MM.1S (cell line): ENCODE measurements at regions not wholly inside any gene's neighbourhood (a gene's known extent, or its start where the extent isn't known, plus 50 kb on each side); places are given as distances from the start of the nearest gene placed in this dataset.
A peak's percentile ranks its signal among the peaks of the same experiment; 100 is the strongest.

Experiments used
- DNase-seq: peaks from one replicate; pipeline ENCODE4 v3.0.0-alpha.2; 2015
- H2AFZ ChIP-seq: fragments of 300-600 bp; sonication (generic); 2 replicates; pipeline ENCODE4 v1.6.0; 2016; ENCODE audit warnings: antibody characterized with exemption, low read length
- H3F3A ChIP-seq: fragments of 300-600 bp; sonication (generic); 2 replicates; pipeline ENCODE4 v1.6.1; 2016; ENCODE audit warnings: mild to moderate bottlenecking, antibody characterized with exemption, low read length, moderate library complexity, mixed read lengths; ENCODE audit not compliant: insufficient read depth
- H3K27ac ChIP-seq: fragments of 300-600 bp; sonication (generic); 2 replicates; pipeline ENCODE4 v1.5.1; 2016; ENCODE audit warnings: mild to moderate bottlenecking, low read length
- H3K27me3 ChIP-seq: fragments of 300-600 bp; sonication (generic); replicated peaks from 2 replicates; pipeline ENCODE4 v1.6.0; 2016; ENCODE audit warnings: low read length; ENCODE audit not compliant: insufficient read depth
- H3K36me3 ChIP-seq: fragments of 300-600 bp; sonication (generic); replicated peaks from 2 replicates; pipeline ENCODE4 v1.6.1; 2016; ENCODE audit warnings: mild to moderate bottlenecking, low read length, mixed read lengths; ENCODE audit not compliant: insufficient read depth
- H3K4me1 ChIP-seq: fragments of 300-600 bp; sonication (generic); 2 replicates; pipeline ENCODE4 v1.6.1; 2016; ENCODE audit warnings: low read length, mixed read lengths
- H3K4me2 ChIP-seq: fragments of 300-600 bp; sonication (generic); 2 replicates; pipeline ENCODE4 v1.6.0; 2016; ENCODE audit warnings: low read depth, low read length
- H3K4me3 ChIP-seq: fragments of 300-600 bp; sonication (generic); 2 replicates; pipeline ENCODE4 v1.5.1; 2016; ENCODE audit warnings: low read length, mixed read lengths
- H3K79me2 ChIP-seq: fragments of 300-600 bp; sonication (generic); 2 replicates; pipeline ENCODE4 v1.6.1; 2016; ENCODE audit warnings: mixed run types, low read length, mixed read lengths
- H3K9ac ChIP-seq: fragments of 300-600 bp; sonication (generic); 2 replicates; pipeline ENCODE4 v1.6.1; 2016; ENCODE audit warnings: low read length, mixed read lengths
- H3K9me2 ChIP-seq: fragments of 300-600 bp; sonication (generic); replicated peaks from 2 replicates; pipeline ENCODE4 v1.6.1; 2016; ENCODE audit warnings: mild to moderate bottlenecking, low read length, mixed read lengths; ENCODE audit not compliant: insufficient read depth
- H3K9me3 ChIP-seq: fragments of 300-600 bp; sonication (generic); replicated peaks from 2 replicates; pipeline ENCODE4 v1.6.1; 2016; ENCODE audit warnings: mild to moderate bottlenecking, low read length, mixed read lengths; ENCODE audit not compliant: insufficient read depth
- H4K20me1 ChIP-seq: fragments of 300-600 bp; sonication (generic); 2 replicates; pipeline ENCODE4 v1.6.1; 2016; ENCODE audit warnings: mild to moderate bottlenecking, low read length, moderate library complexity, mixed read lengths; ENCODE audit not compliant: insufficient read depth
- EZH2 ChIP-seq: fragments of 300-600 bp; sonication (generic); optimal IDR thresholded peaks from 2 replicates; pipeline ENCODE3; 2017; ENCODE audit warnings: low read depth, mild to moderate bottlenecking, antibody characterized with exemption, low read length, mixed read lengths
- EZH2phosphoT487 ChIP-seq: fragments of 300-600 bp; sonication (generic); IDR thresholded peaks from 2 replicates; pipeline ENCODE4 v1.6.1; 2018; ENCODE audit warnings: antibody characterized with exemption, low read length
- TF ChIP-seq, protein P1 (sequence below): fragments of 300-600 bp; sonication (generic); IDR thresholded peaks from 2 replicates; pipeline ENCODE4 v1.5.1; 2016; ENCODE audit warnings: antibody characterized with exemption, low read length, mixed read lengths

DNA sequence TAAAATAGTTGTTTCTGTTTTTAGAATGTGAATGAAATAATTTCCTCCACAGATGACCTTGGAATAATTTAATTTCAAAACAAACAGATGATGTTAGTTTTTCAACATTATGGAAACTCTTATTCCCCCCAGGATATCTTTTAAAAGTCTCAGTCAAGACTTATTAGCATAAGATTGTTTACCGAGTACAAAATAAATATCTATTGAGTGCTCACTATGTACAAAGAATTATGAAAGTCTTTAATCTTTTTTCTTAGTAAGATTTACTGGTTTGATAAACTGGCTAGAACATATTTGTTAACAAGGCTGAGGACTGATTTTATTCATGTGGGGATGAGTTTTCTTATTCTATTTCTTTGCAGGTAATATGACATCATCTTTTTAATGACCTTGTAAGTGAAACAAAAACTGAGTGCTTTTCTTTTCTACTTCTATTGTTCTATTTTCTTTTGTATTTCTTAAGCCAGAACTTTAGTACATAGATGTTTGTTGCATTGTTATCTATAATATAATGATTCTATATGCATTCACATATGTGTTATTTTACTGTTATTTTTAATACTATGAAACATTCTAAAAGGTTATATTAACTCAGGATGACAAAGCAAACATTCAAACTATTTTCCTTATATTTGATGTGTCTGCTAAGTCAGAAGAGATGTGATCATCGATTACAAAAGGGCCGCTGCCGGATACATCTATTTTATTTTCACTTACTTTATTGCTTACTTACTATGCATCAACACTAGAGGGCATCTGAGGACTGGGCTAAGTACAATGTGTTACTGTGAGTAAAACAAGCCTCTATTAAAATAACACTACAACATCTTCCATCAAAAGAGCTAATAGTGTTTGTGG lies 111.0 kb upstream of the ARHGAP42 start:
- no peaks in the 10 kb centered on the region for H3K36me3 ChIP-seq
- peaks cover 11% of the 10 kb centered on the region; the same call in 1 of the 2 replicates for H3K4me1 ChIP-seq
- H3K4me2 ChIP-seq, result peak overlapping the region; percentile 34; the same call in 1 of the 2 replicates
- no peaks in the 10 kb centered on the region for H3K9me2 ChIP-seq
- H2AFZ ChIP-seq, result no peak overlapping the region
- H3F3A ChIP-seq, result no peaks in the 10 kb centered on the region
- H3K27me3 ChIP-seq, result no peaks in the 10 kb centered on the region
- H3K9me3 ChIP-seq, result no peaks in the 10 kb centered on the region
- no peak overlapping the region for H3K9ac ChIP-seq
- H3K27ac ChIP-seq, result no peak overlapping the region
- no peaks in the 10 kb centered on the region for H4K20me1 ChIP-seq
- DNase-seq, result peak; percentile 61
- no peak overlapping the region for H3K4me3 ChIP-seq
- no peaks in the 10 kb centered on the region for H3K79me2 ChIP-seq
- TF ChIP-seq EZH2, result no peak
- TF ChIP-seq, protein P1, sequence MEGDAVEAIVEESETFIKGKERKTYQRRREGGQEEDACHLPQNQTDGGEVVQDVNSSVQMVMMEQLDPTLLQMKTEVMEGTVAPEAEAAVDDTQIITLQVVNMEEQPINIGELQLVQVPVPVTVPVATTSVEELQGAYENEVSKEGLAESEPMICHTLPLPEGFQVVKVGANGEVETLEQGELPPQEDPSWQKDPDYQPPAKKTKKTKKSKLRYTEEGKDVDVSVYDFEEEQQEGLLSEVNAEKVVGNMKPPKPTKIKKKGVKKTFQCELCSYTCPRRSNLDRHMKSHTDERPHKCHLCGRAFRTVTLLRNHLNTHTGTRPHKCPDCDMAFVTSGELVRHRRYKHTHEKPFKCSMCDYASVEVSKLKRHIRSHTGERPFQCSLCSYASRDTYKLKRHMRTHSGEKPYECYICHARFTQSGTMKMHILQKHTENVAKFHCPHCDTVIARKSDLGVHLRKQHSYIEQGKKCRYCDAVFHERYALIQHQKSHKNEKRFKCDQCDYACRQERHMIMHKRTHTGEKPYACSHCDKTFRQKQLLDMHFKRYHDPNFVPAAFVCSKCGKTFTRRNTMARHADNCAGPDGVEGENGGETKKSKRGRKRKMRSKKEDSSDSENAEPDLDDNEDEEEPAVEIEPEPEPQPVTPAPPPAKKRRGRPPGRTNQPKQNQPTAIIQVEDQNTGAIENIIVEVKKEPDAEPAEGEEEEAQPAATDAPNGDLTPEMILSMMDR, result peak; percentile 79

DNA sequence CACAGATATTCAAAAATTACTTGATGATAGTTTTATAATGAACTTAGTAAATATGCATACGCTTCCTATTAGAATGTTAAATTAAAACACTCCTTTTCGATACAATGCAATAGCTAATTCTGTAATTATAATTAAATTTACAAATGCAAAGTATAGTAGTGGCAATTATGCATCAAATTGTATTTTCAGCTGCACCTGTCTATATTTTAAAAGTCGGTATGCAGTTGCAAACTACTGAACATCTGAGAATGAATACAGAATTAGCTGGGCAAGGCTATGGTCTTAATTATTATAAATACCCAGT lies 110.4 kb upstream of the ARHGAP42 start:
- Histone ChIP-seq H3K36me3 (no peaks in the 10 kb centered on the region), H3F3A (no peaks in the 10 kb centered on the region), H3K9me3 (no peaks in the 10 kb centered on the region), H3K4me2 (no peak overlapping the region), H3K4me1 (peaks cover 16% of the 10 kb centered on the region; the same call in 1 of the 2 replicates), H3K27me3 (no peaks in the 10 kb centered on the region), H3K4me3 (no peak overlapping the region), H4K20me1 (no peaks in the 10 kb centered on the region), H3K9ac (no peak overlapping the region), H2AFZ (no peak overlapping the region), H3K9me2 (no peaks in the 10 kb centered on the region), H3K27ac (no peak overlapping the region), H3K79me2 (no peaks in the 10 kb centered on the region)
- TF ChIP-seq, protein P1, result no peak
- TF ChIP-seq EZH2 (no peak), EZH2phosphoT487 (no peak)
- no peak for DNase-seq

DNA sequence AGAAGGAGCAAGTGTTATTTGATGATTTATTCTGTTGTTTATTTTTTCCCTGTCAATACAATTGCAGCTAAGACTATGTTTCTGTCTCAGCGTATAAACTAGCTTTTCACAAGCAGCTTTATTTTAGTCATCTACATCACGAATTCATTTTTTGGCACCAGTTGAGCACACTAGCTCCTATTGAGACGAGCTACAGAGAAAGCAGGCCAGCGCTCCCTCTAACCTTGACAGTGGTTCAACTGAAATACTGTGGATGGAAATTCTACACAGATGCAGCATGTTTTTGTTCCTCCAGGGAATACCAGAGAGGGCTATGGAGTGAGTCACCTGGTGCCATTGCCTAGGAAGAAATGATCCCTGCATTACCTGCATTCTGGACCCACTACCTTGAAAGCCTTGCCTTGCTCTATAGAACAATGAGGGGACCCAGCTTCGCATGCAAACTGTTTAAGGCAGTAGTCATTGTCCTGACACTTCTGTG lies 108.2 kb upstream of the ARHGAP42 start:
- no peaks in the 10 kb centered on the region for H3K79me2 ChIP-seq
- H3K4me3 ChIP-seq, result no peak overlapping the region
- H3K27me3 ChIP-seq, result no peaks in the 10 kb centered on the region
- no peak overlapping the region for H3K9ac ChIP-seq
- no peak overlapping the region for H3K4me2 ChIP-seq
- no peaks in the 10 kb centered on the region for H3K9me3 ChIP-seq
- TF ChIP-seq EZH2phosphoT487 (no peak), EZH2 (no peak)
- TF ChIP-seq, protein P1, result no peak
- H3K27ac ChIP-seq, result no peak overlapping the region
- H2AFZ ChIP-seq, result no peak overlapping the region
- H4K20me1 ChIP-seq, result no peaks in the 10 kb centered on the region
- no peaks in the 10 kb centered on the region for H3F3A ChIP-seq
- H3K9me2 ChIP-seq, result no peaks in the 10 kb centered on the region
- no peak for DNase-seq
- no peaks in the 10 kb centered on the region for H3K36me3 ChIP-seq
- H3K4me1 ChIP-seq, result peaks cover 16% of the 10 kb centered on the region; the same call in 1 of the 2 replicates
